Activated gamma-delta T cell treated with anti-CD3 and anti-CD28 coated beads, Interleukin-2, amount 50 U/mL, for 16 hours (primary cell): ENCODE measurements at regions not wholly inside any gene's neighbourhood (a gene's known extent, or its start where the extent isn't known, plus 50 kb on each side); places are given as distances from the start of the nearest gene placed in this dataset.

Experiments
- DNase-seq: peaks from one replicate; pipeline ENCODE4 v3.0.0-alpha.2; 2020; ENCODE audit warnings: low read depth

GRCh38 chr12:111076611-111077451 is 156.5 kb upstream of the MYL2 start:
- no peak for DNase-seq

GRCh38 chr12:111076199-111076598 is 155.8 kb upstream of the MYL2 start:
- no peak for DNase-seq

- no peak for DNase-seq
These were observed 154.6 kb upstream of the MYL2 start for GRCh38 chr12:111074965-111075364.

DNA sequence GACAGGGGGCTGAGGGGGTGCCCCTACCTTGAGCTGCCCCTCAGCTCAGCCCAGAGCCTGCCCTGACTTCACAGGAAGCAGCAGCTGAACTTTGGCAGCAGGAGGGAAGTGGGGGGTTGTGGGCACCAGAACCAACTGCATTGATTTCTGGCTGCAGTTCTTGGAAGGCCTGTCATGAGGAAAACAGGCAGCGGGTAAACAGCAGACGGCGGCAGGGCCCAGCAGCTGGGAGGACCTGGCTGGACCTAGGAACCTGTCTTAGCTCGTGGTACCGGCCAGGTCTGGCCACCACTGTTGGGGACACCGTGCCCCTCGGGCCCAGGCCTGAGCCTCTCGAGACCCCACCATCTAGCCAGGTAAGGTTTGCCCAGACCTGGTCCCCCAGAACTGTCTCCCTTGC is 154.2 kb upstream of the MYL2 start:
- no peak for DNase-seq

DNA sequence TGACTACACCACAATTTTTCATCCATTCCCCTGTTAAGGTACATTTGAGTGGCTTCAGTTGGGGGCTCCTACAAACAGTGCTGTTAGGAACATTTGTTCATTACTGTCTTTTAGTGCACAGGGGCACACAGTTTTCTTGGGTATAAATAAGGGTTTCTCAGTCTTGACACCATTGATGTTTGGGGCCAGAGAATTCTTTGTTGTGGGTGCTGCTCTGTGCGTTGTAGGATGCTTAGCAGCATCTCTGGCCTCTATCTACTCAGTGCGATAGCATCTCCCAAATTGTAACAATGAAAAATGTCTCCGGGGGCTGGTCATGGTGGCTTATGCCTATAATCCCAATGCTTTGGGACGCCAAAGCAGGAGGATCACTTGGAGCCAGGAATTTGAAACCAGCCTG is 153.0 kb upstream of the MYL2 start:
- no peak for DNase-seq

DNA sequence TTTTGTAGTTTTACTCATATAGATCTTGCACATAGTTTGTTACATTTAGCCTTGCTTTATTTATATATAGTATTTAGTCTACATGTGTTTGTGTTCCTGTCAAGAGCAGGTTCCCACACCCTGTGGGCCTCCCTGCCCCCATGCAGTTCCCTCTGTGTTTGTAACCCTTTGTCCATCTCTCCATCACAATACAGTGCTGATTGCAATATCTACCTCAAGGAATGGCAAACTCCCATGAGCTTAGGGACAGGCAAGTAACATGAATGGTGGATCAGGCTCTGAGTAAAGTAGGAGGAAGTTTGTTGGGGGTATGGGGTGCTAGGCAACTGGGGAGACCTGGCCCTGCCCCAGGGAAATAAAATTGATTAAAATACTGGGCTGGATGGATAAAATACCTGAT is 151.9 kb upstream of the MYL2 start:
- no peak for DNase-seq

GRCh38 chr12:111069886-111070285 is 149.5 kb upstream of the MYL2 start:
- DNase-seq: no peak

DNA sequence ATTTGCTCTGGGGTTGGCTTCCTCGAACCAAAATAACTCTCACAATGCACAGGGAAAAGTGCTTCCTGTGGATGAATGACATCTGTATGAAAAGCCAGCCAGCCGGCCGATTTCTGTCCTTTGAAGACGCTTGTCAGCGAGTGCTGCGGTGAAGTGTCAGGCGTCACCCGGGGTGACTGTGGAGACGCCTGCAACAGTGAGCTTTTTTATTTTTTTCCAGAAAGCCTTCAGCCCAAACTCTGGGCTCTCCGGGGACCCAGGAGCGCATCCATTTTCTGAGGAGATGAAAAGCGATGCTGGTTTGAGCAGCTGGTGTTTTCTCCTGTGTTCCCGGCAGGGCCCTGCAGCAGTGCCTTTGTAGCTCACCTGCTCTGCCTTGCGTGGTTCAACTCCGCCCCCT is 147.9 kb upstream of the MYL2 start:
- no peak for DNase-seq

GRCh38 chr12:111067498-111067897 is 147.1 kb upstream of the MYL2 start:
- DNase-seq: no peak

GRCh38 chr12:111066744-111067437 is 146.5 kb upstream of the MYL2 start:
- no peak for DNase-seq

DNA sequence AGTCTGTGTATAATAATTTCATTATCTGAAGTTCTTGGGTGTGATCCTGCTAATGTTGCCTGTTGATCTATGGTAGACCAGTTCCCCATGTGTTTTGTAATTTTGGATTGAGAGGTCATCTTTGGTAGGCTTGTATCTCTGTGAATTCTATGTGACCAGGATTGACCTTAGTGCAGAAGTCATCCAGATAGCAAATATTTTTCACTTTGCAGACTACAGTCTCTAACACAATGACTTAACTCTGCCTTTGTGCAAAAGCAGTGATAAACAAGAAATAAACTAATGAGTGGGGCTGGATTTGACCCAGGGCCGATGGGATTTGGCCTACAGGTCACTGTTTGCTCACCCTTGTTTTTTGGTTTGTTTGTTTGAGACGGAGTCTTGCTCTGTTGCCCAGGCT is 144.6 kb upstream of the MYL2 start:
- no peak for DNase-seq

DNA sequence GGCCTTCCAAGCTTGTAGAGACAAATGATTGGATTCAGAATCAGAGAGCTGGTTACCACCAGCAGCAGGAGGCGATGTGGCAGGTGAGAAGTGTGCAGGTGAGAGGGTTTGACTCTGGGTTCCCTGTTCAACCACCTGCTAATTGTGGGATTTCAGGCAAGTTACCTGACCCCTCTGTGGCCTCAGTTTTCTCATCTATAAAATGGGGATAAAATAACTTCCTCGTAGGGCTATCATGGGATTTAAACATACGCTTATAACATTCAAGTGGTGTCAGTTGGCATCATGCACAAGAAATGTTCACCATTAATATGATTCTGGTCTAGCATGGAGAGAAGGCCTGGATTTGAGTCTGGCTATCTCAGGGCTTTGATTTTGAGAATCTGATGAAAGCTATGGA is 143.8 kb upstream of the MYL2 start:
- no peak for DNase-seq

DNA sequence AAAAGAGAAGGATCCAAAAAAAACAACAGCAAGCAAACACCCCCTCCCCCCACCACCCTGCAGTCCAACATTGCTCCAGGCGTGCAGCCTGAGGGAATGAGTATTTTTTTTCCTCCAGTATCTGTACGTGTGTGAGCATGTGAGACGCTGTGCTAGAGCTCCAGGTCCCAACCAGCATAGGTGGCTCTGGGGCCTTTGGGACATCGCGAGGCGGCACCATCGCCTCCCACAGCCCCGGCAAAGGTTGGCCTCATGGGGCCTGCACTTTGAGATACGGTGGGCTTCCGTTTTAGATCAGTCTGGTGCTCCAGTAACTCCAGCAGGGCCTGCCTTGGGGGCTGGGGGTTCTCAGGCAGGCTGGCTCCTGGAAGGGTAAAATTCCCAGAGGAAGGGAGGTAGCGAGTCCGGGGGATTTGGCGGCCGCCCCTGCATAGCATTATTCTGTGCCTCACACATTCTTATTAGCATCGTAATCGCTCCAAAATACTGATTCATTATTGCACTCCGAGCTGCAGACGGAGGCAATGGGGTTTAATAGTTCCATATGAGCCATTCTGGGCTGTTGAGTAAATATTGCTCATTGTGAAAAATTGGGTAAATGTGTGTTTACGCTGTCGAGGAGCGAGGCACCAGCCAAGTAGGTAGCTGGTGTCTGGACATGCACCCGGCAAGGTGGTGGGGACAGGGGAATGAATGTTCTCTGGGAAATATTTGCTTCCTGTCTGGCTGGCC is 143.1 kb upstream of the MYL2 start:
- DNase-seq: no peak

GRCh38 chr12:111057701-111058425 is 137.5 kb upstream of the MYL2 start:
- DNase-seq: no peak

- DNase-seq: peak; percentile 36
These were observed 136.5 kb upstream of the MYL2 start for GRCh38 chr12:111056618-111057521.

DNA sequence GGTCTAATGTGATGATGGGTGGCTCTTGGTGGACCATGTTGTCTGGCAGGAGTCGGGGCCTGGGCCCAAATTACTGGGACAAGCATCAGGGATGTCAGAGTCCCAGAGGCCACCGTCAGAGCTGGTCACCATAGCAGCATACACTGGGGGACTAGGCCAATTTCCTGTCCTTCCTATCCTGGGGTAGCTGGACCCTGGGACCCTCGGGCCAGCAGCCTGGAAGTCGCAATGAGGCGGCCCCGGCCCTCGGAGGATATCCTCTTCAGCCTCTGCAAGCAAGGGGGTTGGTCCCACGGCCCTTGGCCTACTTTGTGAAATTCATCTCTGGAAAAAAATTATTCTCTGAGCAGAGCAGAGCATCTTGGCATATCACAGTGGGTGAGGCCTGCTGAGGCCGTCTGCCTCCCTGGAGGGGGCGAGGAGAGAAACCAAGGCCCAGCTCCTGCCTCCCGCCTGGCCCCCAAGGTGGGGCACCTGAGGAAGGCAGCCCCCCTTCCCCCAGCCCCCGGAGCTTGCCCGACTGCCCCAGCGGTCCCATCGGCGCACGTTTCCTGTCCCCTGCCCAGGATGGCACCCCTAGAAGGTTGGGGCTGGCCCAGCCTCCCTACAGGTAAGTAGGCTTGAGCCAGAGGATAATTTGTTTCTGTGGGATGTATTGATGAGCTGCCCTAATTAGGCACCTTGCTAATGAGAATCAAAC is 135.0 kb upstream of the MYL2 start:
- no peak for DNase-seq

- DNase-seq: no peak
These were observed 128.6 kb upstream of the MYL2 start for GRCh38 chr12:111048991-111049390.

GRCh38 chr12:111046896-111047295 is 126.5 kb upstream of the MYL2 start:
- no peak for DNase-seq

DNA sequence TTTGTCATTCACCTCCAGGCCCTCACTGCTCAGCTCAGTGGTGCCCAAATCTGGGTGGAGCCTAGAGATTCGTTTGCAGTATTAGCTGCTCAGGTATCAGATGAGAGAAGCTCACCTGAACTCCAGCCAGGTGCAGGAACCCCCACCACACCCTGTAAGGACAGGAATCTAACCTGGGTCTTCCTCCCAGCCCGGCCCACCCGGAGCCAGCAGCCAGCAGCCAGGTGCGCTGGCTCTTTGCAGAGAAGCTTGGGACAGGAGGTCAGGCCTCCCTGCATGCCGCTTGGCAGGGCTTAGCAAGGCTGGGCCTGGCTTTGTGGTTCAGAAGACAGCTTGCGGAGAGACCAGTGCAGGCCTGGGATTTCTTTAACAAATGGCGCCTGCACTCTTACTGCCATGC is 125.6 kb upstream of the MYL2 start:
- no peak for DNase-seq

DNA sequence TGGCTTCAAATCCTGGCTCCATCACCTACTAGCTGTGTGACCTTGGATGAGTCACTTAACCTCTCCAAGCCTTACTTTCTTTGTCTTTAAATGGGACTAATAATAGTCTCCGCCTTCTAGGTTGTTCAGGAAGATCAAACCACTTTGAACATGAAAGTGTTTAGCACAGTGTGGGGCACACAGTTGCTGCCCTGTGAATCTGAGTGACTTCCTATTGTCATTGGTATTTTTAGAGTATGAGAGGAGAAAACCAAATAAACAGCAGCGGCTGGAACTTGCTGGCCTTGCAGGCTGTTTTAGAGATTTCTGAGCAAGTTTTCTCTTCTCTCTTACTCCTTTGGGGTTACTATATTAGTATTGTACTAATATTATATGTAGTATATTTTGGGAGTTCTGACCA is 120.7 kb upstream of the MYL2 start:
- DNase-seq: no peak

GRCh38 chr12:111040690-111041089 is 120.3 kb upstream of the MYL2 start:
- DNase-seq: no peak
